T-helper 17 cell (primary cell): ENCODE measurements at regions not wholly inside any gene's neighbourhood (a gene's known extent, or its start where the extent isn't known, plus 50 kb on each side); places are given as distances from the start of the nearest gene placed in this dataset.
A peak's percentile ranks its signal among the peaks of the same experiment; 100 is the strongest.
"Not testable (repeated sequence)": the region's sequence is repeated elsewhere in the genome, so short reads cannot be mapped to it uniquely, and the experiment has no call there.

Experiments
- ATAC-seq: fragments of 150-1000 bp; cut with Tn5 transposase; 2 replicates; pipeline ENCODE4 v1.10.0; 2021; ENCODE audit warnings: mild to moderate bottlenecking, moderate library complexity
- DNase-seq, 3 donors: peaks; one replicate each; pipeline versions ENCODE4 v3.0.0 to v3.0.0-alpha.2; 2020 to 2021
- H3K9me3 ChIP-seq: one replicate; pipeline ENCODE4 v1.7.0; 2013; ENCODE audit warnings: low read length, mild to moderate bottlenecking; ENCODE audit not compliant: control insufficient read depth, poor library complexity, severe bottlenecking
- H3K27ac Mint-ChIP-seq: one replicate; pipeline ENCODE4 v1.8.0; 2022; ENCODE audit warnings: mild to moderate bottlenecking, moderate library complexity, mixed read lengths
- H3K27me3 Mint-ChIP-seq: one replicate; pipeline ENCODE4 v1.8.0; 2022; ENCODE audit warnings: mixed read lengths
- H3K36me3 Mint-ChIP-seq: one replicate; pipeline ENCODE4 v1.8.0; 2022; ENCODE audit warnings: low read depth, mixed read lengths
- H3K4me1 Mint-ChIP-seq: one replicate; pipeline ENCODE4 v1.8.0; 2022; ENCODE audit warnings: mild to moderate bottlenecking, mixed read lengths
- H3K4me3 Mint-ChIP-seq: one replicate; pipeline ENCODE4 v1.8.0; 2022; ENCODE audit warnings: mild to moderate bottlenecking, moderate library complexity, mixed read lengths

DNA sequence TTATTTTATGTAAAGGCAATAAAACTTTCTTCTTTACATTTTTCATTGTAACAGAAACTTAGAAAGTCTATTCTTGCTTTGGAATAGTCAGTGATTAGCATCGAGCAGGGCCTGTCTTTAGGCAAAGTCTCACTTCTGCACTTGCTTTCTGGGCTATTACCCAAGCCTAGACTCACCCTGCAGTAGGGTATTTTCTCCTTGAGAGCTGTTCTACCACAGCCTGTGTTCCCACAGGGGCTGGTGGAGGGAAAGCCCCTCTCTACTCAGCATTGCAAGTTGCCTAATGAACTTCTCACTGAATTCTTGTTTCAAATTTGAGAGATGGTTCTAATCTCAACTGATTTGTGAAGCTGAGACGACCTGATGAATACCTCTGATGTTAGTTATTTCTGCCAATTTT, 111.7 kb upstream of the KLHL14 start:
- Mint-ChIP-seq H3K36me3 (no peaks in the 10 kb centered on the region), H3K4me1 (no peaks in the 10 kb centered on the region), H3K27ac (no peak overlapping the region), H3K27me3 (no peaks in the 10 kb centered on the region), H3K4me3 (no peak overlapping the region)
- peak; percentile 78 for ATAC-seq
- DNase-seq = no peak
- no peaks in the 10 kb centered on the region for H3K9me3 ChIP-seq

- DNase-seq = no peak
- Mint-ChIP-seq H3K27ac (no peak overlapping the region), H3K27me3 (no peaks in the 10 kb centered on the region), H3K4me1 (no peaks in the 10 kb centered on the region), H3K36me3 (no peaks in the 10 kb centered on the region), H3K4me3 (no peak overlapping the region)
- ATAC-seq = no peak
- no peaks in the 10 kb centered on the region for H3K9me3 ChIP-seq
Measured at GRCh38 chr18:32881009-32881408, 108.2 kb upstream of the KLHL14 start.

DNA sequence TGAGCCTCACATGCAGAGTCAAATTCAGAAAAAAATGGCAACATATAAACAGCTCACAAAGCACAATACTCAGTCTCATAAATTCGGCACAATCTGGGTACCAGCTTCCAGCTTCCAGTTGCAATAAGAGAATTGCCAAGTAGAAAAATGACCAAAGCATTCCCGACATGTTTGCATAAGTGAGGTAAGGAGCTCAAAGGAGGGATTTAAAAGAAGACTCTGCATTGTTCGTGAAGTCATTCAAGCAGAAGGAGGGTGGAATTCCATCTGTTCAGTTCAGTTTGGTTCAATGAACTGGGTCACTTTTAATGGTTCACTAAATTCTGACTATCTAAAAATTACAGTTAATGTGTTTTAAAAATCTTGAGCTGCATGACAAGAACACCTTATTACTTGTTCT, 106.7 kb upstream of the KLHL14 start:
- no peak overlapping the region for H3K27ac Mint-ChIP-seq
- H3K4me1 Mint-ChIP-seq = no peaks in the 10 kb centered on the region
- DNase-seq (no peak), ATAC-seq (no peak)
- H3K36me3 Mint-ChIP-seq = no peaks in the 10 kb centered on the region
- no peaks in the 10 kb centered on the region for H3K9me3 ChIP-seq
- H3K4me3 Mint-ChIP-seq = no peak overlapping the region
- H3K27me3 Mint-ChIP-seq = no peaks in the 10 kb centered on the region

- no peak overlapping the region for H3K27ac Mint-ChIP-seq
- no peaks in the 10 kb centered on the region for H3K36me3 Mint-ChIP-seq
- no peaks in the 10 kb centered on the region for H3K27me3 Mint-ChIP-seq
- no peaks in the 10 kb centered on the region for H3K9me3 ChIP-seq
- no peak overlapping the region for H3K4me3 Mint-ChIP-seq
- DNase-seq (no peak), ATAC-seq (no peak)
- H3K4me1 Mint-ChIP-seq = no peaks in the 10 kb centered on the region
Measured at GRCh38 chr18:32878436-32878835, 105.6 kb upstream of the KLHL14 start.

DNA sequence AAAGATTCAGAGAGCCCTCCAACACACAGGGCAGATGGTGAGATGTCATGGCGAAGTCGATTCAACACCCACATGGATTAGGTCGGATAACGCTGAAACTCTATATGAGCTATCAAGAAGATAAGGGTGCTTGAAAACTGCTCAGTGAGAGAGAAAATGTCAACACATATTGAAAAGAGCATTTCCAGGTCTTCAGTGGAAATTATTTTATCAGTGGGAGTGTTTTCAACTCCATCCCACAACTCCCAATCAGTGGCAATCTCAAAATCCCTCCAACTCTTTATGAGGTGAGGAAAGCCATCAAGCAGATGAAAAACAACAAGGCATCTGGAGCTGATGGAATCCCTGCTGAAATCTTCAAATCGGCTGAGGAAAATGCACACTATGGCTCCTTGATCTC, 104.5 kb upstream of the KLHL14 start:
- DNase-seq = no peak
- Mint-ChIP-seq H3K27ac (no peak overlapping the region), H3K4me3 (no peak overlapping the region), H3K4me1 (no peaks in the 10 kb centered on the region), H3K36me3 (no peaks in the 10 kb centered on the region), H3K27me3 (no peaks in the 10 kb centered on the region)
- no peak for ATAC-seq
- no peaks in the 10 kb centered on the region for H3K9me3 ChIP-seq

GRCh38 chr18:32875625-32876024, 102.8 kb upstream of the KLHL14 start:
- no peak for ATAC-seq
- Mint-ChIP-seq H3K27me3 (no peaks in the 10 kb centered on the region), H3K36me3 (no peaks in the 10 kb centered on the region), H3K4me1 (no peaks in the 10 kb centered on the region), H3K4me3 (no peak overlapping the region), H3K27ac (no peak overlapping the region)
- no peak for DNase-seq
- H3K9me3 ChIP-seq = no peaks in the 10 kb centered on the region

- no peaks in the 10 kb centered on the region for H3K36me3 Mint-ChIP-seq
Measured at GRCh38 chr18:32871786-32872185, 99.0 kb upstream of the KLHL14 start.

GRCh38 chr18:32870611-32871010, 97.8 kb upstream of the KLHL14 start:
- Mint-ChIP-seq H3K27ac (no peak overlapping the region), H3K27me3 (no peaks in the 10 kb centered on the region), H3K4me1 (no peaks in the 10 kb centered on the region), H3K4me3 (no peak overlapping the region), H3K36me3 (no peaks in the 10 kb centered on the region)
- ATAC-seq (no peak), DNase-seq (no peak)
- H3K9me3 ChIP-seq = no peaks in the 10 kb centered on the region

More at GRCh38 chr18:32871786-32872185, 99.0 kb upstream of the KLHL14 start:
- ATAC-seq = no peak
- no peak overlapping the region for H3K4me3 Mint-ChIP-seq
- H3K9me3 ChIP-seq = no peaks in the 10 kb centered on the region
- H3K27ac Mint-ChIP-seq = no peak overlapping the region
- no peak for DNase-seq
- no peaks in the 10 kb centered on the region for H3K4me1 Mint-ChIP-seq
- H3K27me3 Mint-ChIP-seq = no peaks in the 10 kb centered on the region

DNA sequence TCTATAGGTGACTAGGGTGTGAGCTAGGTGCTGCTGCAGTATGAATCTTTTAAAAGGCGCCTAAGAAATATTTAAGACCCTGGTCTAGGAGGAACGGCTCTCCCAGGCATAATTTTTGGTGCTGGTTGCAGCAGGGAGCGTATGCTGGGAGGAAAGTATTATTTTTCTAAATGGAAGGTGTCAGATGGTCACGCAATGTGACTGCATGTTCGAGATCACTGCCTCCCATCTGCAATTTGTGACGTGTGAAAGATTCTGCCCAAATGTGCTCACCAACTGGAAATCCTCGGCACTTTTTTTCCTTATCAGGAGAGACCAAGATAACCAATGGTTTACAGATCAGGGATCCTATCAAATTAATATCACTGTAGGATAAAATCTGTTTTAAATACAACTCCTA, 95.6 kb upstream of the KLHL14 start:
- Mint-ChIP-seq H3K27ac (no peak overlapping the region), H3K4me1 (no peaks in the 10 kb centered on the region), H3K27me3 (no peaks in the 10 kb centered on the region), H3K4me3 (no peak overlapping the region), H3K36me3 (no peaks in the 10 kb centered on the region)
- H3K9me3 ChIP-seq = no peaks in the 10 kb centered on the region
- ATAC-seq (no peak), DNase-seq (no peak)

GRCh38 chr18:32867936-32868335, 95.1 kb upstream of the KLHL14 start:
- Mint-ChIP-seq H3K27ac (no peak overlapping the region), H3K4me3 (no peak overlapping the region), H3K27me3 (no peaks in the 10 kb centered on the region), H3K36me3 (no peaks in the 10 kb centered on the region), H3K4me1 (no peaks in the 10 kb centered on the region)
- no peak for ATAC-seq
- no peaks in the 10 kb centered on the region for H3K9me3 ChIP-seq
- DNase-seq = no peak

GRCh38 chr18:32867330-32867729, 94.5 kb upstream of the KLHL14 start:
- H3K9me3 ChIP-seq = no peaks in the 10 kb centered on the region
- no peak overlapping the region for H3K27ac Mint-ChIP-seq
- no peaks in the 10 kb centered on the region for H3K36me3 Mint-ChIP-seq
- no peak overlapping the region for H3K4me3 Mint-ChIP-seq
- peak; percentile 40 for ATAC-seq
- no peak for DNase-seq
- no peaks in the 10 kb centered on the region for H3K4me1 Mint-ChIP-seq
- no peaks in the 10 kb centered on the region for H3K27me3 Mint-ChIP-seq

DNA sequence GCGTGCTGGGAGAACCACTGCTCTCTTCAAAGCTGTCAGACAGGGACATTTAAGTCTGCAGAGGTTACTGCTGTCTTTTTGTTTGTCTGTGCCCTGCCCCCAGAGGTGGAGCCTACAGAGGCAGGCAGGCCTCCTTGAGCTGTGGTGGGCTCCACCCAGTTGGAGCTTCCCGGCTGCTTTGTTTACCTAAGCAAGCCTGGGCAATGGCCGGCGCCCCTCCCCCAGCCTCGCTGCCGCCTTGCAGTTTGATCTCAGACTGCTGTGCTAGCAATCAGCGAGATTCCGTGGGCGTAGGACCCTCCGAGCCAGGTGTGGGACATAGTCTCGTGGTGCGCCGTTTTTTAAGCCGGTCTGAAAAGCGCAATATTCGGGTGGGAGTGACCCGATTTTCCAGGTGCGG, 89.2 kb upstream of the KLHL14 start:
- H3K4me3 Mint-ChIP-seq, H3K27me3 Mint-ChIP-seq, H3K9me3 ChIP-seq, H3K27ac Mint-ChIP-seq, H3K4me1 Mint-ChIP-seq, ATAC-seq, DNase-seq, H3K36me3 Mint-ChIP-seq: not testable (repeated sequence)

GRCh38 chr18:32851936-32852335, 79.1 kb upstream of the KLHL14 start:
- H3K4me3 Mint-ChIP-seq = no peak overlapping the region

GRCh38 chr18:32848826-32849225, 76.0 kb upstream of the KLHL14 start:
- H3K36me3 Mint-ChIP-seq = no peaks in the 10 kb centered on the region
- H3K27ac Mint-ChIP-seq = no peak overlapping the region
- no peaks in the 10 kb centered on the region for H3K9me3 ChIP-seq
- H3K4me1 Mint-ChIP-seq = no peaks in the 10 kb centered on the region
- no peak for DNase-seq
- H3K4me3 Mint-ChIP-seq = no peak overlapping the region
- ATAC-seq = no peak
- no peaks in the 10 kb centered on the region for H3K27me3 Mint-ChIP-seq

More at GRCh38 chr18:32851936-32852335, 79.1 kb upstream of the KLHL14 start:
- Mint-ChIP-seq H3K36me3 (no peaks in the 10 kb centered on the region), H3K27ac (no peak overlapping the region), H3K27me3 (no peaks in the 10 kb centered on the region), H3K4me1 (no peaks in the 10 kb centered on the region)
- H3K9me3 ChIP-seq = no peaks in the 10 kb centered on the region
- ATAC-seq (no peak), DNase-seq (no peak)

GRCh38 chr18:32847691-32848090, 74.9 kb upstream of the KLHL14 start:
- Mint-ChIP-seq H3K27me3 (no peaks in the 10 kb centered on the region), H3K36me3 (no peaks in the 10 kb centered on the region), H3K4me3 (no peak overlapping the region), H3K4me1 (no peaks in the 10 kb centered on the region), H3K27ac (no peak overlapping the region)
- DNase-seq (no peak), ATAC-seq (no peak)
- no peaks in the 10 kb centered on the region for H3K9me3 ChIP-seq
